GM18517 (cell line): ENCODE measurements at regions not wholly inside any gene's neighbourhood (a gene's known extent, or its start where the extent isn't known, plus 50 kb on each side); places are given as distances from the start of the nearest gene placed in this dataset.

Source experiments
- ATAC-seq: cut with Tn5 transposase; IDR thresholded peaks from one replicate; pipeline ENCODE4 v1.9.1; 2021; ENCODE audit warnings: mild to moderate bottlenecking, moderate library complexity; ENCODE audit not compliant: unreplicated experiment

DNA sequence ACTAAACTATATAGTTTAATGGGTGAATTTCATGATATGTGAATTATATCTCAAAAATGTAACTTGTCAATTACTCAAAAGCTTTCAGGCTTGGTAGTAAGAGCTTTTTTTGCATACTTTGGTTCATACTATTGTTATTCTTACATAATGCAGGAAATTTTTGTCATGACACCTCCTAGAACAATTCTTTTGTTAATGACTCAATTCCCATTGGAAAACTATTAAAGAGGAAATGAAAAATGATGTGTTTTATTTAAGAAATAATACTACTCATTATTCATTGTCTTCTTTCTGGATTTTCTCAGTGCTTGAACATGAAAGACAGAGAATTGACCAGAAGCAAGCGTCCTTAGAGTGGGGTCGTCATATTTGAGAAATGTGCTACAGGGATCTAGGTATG is 196.4 kb upstream of the KCNJ16 start:
- no peak for ATAC-seq

DNA sequence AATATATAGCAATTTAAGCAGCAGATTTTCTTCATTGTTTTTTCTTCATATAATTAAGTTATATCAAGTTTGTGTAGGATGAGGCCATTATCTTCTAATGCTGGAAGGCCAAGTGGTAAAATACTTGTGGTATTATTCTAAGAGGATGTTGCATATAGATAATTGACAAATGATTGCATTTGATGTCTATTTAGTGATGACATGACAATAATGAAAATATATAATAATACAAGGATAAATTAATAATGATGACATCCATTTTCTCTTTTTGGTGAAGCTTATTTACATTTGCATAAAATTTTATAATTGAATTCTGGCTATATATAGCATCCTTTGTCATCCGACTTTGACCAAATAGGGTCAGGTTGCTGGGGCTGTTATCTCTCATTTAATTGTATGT is 195.4 kb upstream of the KCNJ16 start:
- ATAC-seq: no peak

DNA sequence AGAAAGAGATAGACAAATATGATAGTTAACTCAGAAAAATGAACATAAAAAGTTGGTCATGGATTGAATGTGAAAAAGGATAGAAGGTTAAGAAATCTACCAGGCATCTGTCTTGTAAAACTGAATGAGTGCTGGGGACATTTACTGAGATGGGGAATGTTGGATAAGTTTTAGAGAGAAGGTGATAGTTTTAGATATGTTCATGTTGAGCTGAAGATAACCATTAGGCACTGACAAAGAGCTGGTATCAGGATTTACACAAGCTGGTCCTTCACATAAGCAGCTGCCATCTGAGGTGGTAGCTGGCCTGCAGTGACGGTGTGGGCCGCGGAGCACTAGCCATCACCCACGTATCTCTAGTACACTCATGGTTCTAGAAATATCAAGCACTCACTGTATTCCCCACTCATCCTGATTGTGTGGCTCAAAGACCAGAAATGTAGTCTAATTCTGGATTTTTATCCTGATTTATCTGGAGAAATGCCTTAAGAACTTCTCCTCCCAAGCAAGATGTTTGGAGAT is 194.4 kb upstream of the KCNJ16 start:
- no peak for ATAC-seq

DNA sequence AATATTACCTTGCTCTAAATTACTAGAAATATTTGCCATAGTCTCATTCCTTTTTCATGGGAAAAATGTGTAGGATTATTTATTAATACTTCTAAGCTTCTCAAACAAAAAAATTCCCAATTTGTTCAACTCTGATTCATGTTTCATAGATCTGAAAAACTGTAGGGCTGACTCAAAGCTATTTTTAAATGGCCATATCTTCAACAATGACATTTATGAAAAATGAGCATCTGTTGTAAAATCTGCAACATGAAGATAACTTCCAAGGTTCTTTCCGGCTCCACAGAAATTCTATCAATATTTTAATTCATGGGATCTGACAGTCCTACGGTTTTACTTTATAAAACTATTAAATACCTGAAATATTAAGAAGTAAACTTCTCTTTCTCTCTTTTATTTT is 192.7 kb upstream of the KCNJ16 start:
- ATAC-seq: no peak

DNA sequence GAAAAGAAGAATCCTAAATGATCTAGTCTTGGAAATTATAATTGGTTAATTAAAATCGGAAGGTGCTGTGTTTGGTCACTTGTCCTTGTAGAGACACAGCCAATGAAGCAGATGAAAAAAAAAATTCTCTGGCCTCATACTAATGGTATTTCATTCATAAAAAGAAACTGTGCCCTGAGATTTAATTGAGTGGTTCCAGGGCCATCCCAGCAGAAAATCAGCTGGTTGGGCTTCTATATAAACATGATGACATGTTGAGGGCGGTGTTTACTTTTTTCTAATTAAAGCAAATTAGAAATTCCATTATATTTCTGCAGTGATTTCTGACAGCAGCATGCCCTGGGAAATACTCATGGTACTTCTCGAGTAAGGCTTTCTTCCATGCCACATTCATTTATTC is 191.9 kb upstream of the KCNJ16 start:
- no peak for ATAC-seq

DNA sequence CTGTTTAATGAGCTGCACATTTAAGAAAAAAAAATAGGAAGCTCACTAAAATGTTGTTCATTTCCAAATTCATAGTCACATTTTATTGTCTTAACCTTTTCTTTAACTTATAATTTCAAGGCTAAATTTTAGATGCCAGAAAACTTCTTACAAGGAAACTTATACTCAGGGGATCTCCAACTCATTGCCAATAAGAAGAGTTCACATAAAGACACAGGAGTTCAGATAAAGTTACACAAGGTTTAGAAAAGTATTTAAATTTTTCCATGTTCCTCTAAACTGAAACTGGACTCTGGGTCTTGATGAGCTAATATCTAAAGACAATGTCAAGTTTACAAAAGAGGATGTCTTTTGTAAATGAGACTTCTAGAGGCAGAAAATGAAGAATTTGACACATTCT is 190.7 kb upstream of the KCNJ16 start:
- ATAC-seq: no peak

DNA sequence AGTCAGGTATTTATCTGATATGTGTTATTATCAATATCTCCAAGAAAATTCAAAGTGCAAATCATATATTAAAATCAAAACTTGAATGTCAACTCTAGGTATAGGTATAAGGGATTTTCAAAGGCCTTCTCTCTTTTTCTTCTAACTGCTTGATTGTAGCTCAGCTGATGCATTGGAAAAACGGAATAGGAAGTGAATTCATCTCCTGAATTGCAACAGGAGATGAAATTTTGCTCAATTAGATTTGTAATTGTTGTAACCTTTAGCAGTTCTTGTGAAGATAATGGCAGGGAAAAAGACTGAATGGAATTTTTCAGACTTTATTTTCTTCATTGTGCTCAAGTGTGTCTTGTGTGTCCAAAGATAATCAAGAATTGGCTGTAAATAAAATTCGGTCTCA is 190.2 kb upstream of the KCNJ16 start:
- no peak for ATAC-seq

DNA sequence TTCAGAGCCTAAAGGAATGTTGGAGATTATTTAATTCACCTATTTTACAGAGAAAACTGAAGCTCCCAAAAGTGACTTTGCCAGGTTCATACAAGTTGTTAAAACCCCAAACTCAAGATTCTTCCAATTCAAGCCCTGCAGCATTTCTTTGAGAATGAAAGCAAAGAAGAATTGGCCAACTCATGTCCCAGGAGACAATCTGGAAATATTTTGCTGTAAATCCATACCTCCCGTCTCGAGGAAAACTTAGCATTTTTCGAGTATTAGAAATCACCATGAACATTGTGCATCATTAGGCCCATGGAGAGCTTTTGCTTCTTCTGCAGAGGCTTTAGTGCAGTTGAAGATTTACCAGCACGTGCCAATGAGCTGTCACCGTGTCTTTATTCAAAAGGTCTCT is 176.4 kb upstream of the KCNJ16 start:
- ATAC-seq: no peak

DNA sequence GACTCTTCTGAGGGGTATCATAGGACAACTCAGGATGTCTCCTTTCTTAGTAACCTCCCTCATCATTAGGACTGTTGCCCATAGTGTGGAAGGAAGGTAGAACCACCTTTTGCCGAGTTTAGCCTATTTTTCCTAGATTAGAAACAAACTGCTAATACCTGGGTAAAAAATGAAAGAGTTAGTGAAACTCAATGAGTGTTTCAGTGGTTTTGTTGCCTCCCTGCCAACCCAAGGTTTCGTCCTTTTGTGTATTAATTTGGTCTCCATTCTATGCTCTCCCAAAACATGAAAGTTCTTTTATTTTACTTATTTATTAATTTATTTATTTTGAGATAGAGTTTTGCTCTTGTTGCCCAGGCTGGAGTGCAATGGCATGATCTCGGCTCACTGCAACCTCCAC is 174.9 kb upstream of the KCNJ16 start:
- no peak for ATAC-seq

DNA sequence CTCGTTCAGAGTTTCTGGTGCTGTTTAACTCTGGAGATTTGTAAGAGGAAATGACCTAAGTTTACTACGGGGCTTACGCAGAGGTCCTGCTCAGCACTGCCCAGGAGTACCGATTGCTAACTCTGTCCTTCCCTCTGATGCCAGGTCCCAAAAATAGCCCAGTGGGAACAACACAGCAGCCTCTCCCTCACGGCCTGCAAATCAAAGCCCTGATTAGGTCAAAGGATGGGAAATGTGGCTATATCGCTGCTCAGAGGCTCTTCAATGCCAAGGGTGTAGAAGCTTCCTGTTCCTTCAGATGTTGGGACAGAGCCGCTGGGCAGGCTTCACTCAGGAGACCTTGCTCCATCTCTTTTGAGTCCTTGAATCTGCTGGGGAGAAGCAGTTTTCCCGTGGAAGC is 174.2 kb upstream of the KCNJ16 start:
- ATAC-seq: no peak

DNA sequence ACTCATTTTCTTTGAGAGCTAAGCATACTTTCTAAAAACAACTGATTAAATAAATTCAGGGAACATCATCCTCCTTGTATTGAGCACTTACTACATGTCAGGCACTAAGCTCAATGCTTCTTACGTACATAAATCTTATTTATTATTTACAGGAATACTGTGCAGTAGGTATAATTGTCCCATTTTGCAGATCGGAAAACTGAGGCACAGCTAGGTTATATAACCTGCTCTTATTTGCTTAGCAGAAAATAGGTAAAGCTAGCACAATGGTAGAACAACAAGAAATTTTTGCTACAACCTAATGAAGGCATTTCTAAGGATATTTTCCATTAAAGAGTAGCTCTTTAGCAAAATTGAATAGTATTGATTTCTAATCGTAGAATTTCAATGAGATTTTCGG is 168.7 kb upstream of the KCNJ16 start:
- ATAC-seq: no peak

DNA sequence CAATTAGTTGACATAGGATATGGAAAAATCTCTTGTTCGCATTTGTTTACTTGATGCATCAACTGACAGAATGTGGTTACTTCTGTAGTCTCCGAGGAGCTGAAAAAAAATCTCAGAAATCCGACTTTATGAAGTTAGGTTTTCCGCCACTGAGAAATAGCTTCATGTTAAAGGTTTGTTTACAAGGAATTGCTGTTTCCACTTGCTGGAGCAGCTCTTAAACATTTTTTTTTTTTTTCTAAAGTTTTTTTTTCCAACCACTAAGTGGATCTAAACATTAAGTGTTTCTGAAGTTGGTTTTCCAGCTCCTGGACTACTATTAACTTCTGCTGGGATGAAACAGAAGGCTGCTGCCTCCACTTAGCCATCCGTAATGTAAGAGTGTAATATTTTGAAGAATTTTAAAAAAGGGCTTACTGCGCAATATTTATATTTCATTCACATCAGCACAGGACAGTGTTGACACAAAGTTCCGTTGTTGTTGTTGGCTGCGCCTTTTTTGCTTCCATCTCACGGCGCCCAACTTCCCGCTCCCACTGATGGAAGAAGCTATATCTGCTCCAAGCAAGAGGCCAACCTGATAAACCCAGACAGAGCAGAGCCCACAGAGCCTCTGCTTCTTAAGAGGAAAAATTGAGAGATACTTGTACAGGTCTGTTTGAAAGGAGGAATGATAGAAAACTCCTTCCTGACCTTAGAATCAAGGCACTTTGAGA is 167.7 kb upstream of the KCNJ16 start:
- ATAC-seq: no peak

DNA sequence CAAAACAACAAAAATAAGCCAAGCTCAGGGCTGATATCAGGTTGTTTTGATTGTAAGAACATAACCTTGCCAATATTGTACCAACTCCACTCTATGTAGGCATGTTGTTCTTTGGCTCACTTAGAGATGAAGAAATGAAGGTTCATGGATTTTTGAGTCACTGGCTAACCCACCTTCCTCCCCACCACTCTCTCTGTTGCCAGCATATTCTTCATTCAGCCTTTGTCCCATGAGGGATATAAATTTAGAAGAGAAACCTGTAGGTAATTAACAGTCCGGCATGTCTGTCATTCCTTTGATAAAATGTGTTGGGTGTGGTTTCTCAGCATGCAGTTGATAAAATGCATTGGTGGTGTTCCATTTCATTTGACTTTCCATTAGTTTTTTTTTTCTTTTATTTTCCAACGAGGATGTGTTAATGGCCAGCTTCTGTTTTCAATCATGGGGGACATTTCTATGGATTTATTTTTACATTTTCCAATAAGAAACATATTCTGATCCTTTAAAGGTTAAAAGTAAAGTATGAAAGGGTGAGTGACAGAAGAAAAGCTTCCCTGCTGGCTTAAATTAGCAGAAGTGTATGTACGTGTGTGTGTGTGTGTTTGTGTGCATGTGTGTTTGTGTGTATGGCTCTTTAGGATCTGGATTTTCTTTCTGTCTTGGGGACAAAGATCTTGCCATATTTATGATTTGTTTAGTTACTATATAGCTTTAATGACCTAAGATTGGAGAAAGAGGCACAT is 166.2 kb upstream of the KCNJ16 start:
- ATAC-seq: no peak

DNA sequence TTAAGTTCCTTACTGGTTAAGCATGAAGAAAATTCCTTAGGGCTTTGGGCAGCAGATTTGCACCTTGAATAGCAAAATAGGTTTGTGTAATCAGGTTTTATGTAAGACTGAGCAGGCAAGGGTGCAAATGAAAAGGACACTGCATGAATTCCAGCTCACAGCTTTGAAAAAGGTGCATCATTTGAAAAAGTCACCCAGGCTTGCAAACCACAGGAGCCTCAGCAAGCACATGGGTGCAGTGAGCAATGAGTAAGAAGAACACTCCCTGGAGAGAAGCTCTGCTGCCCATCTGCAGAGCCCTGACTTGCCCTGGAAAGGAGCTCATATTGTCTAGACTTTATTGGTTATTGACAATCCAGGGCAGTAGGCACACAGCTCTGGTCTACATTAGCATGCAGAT is 165.6 kb upstream of the KCNJ16 start:
- ATAC-seq: no peak

DNA sequence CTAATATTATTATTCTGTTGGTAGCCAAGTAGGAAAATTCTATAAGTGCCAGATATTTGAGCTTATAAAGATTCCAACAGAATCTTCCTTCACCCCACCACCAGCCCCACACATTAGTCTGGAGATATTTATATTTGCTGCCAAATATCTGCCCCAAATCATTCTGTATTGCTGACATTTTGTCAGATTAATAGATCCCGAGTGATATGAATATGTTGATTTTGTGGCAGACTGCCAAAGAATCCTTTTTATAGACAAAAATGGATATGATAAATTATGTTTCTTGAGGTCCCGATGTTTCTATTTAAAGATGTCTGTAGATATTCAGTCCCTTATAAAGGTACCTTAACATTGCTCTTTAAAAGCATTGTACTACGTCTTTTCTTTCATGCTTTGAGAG is 162.2 kb upstream of the KCNJ16 start:
- no peak for ATAC-seq

DNA sequence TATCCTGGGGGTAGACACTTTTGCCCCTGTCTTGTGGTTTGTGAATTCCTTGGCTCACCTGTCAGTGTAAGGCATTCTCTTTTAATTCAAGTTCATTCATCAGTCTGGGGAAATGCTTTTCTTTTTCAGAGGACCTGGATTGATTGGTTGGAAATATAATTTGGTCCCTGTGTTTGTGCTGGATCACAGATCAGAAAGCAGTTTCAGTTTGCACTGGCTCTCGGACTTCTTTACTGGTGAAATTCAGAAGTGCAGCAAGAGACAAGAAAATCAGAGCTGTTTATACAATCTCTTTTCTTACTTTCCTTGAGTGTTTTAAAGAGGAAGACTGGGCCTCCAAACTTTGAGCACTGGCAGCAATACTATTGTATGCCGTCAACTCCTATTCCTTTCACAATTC is 161.8 kb upstream of the KCNJ16 start:
- no peak for ATAC-seq

DNA sequence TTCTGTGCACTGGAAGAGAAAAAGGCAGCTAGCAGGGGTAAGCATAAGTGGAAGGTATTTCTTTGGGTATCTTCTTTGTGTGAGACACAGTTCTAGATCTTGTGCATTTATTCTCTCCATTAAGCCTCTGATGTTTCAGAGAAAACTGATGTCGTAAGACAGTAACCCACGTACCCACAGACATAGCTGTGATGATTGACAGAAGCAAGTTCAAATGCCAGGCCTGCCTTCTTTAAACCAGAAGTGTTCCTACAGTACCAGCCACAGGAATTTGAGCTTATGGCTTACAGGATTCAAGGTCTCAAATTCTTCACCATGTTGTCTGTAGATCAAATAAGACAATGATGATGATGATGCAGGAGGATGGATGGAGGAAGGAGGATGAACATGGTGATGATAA is 161.4 kb upstream of the KCNJ16 start:
- ATAC-seq: no peak

DNA sequence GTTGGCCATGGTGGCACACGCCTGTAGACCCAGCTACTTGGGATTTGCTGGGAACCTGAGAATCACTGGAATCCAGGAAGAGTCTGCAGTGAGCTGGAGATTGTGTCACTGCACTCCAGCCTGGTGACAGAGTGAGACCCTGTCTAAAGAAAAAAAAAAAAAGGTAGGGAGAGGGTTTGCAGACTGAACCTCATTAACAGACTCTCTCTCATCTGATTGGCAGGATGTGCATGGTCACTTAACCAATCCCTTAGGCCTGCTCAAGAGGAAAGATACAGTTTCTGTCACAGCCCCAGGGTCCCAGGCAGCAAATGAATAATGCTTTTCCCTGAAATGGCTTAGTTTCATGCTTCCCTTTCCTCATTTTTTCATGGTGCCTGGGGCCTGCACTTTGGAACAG is 160.5 kb upstream of the KCNJ16 start:
- ATAC-seq: no peak

DNA sequence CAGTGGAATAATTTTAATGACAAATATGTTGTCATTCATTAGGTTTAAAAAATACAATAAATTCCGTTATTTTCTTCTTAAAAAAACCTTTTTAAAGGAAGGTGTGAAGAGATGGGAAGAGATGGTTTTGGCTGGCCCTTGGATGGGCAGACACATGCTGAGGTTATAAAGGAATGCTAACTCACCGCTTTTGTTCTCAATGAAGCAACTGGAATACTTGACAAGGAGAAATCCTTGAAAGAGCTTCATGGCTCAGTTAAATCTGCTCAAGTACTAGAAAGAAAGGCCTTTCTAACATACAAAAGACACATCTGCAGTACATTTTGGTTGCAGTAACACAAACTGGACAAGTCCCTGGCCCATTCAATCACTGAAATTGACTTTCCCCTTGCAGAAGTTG is 158.3 kb upstream of the KCNJ16 start:
- no peak for ATAC-seq

DNA sequence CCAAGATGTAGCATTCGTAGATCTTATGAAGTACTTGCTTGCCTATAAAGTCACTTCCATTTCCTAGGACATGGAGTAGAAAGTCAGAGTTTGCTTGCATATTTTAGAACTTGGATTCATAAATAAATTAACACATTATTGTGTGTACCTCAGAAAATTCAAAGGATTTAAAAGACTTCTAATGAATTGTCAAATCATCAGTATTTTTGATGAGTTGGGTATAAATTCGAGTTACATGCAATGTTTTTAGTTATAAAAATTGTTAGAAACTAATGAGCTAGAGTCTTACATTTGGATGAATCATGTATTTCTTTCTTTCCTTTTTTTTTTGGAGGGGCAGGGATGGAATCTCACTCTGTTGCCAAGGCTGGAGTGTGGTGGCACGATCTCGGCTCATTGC is 156.9 kb upstream of the KCNJ16 start:
- ATAC-seq: no peak

DNA sequence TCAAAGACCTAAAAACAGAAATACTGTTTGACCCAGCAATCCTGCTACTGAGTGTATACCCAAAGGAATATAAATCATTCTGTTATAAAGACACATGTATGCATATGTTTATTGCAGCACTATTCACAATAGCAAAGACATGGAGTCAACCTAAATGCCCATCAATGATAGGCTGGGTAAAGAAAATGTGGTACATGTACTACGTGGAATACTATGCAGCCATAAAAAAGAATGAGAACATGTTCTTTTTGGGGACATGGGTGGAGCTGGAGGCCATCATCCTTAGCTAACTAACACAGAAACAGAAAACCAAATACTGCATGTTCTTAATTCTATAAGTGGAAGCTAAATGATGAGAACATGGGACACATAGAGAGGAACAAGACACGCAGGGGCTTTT is 155.2 kb upstream of the KCNJ16 start:
- no peak for ATAC-seq

DNA sequence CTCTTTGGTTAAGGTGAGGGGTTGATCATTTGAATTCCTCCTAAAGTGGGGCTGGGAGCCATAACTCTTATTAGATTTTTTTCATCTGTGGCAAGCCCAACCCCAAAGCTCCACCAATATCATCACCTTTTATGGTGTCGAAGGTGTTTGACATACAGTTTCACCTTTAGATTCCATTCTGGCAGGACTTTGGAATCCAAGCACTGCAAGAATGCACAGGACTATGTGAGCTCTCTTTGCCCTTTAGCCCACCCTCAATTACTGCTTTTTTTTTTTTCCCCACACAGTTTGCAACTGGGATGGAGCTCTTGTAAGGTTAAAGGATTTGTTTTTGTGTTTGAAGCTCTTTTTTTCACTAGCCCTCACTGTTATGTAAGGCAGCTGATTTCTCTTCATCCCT is 154.0 kb upstream of the KCNJ16 start:
- ATAC-seq: no peak

DNA sequence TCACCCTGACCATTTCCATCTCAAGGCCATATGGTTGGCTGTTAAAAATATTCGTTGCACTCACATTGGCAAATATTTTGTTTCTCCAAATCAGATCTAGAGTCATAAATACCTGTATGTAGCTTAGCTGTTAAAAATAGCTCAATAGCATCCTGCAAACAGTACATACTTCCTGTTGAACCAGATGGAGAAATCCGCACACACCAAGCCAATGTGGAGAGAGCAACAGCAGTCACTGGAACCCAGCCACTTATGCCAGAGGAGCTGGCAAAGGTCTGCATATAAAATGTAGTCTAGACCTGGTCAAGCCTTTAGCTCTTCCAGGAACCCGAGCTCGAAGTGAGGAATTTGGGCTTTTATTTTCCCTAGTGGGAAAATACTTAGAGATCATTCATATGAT is 146.4 kb upstream of the KCNJ16 start:
- no peak for ATAC-seq
